Tibial nerve (tissue), 4 donors: ENCODE measurements at regions not wholly inside any gene's neighbourhood (a gene's known extent, or its start where the extent isn't known, plus 50 kb on each side); places are given as distances from the start of the nearest gene placed in this dataset.

ENCODE experiments used
- CTCF ChIP-seq, 5 experiments: fragments of 200-600 bp in 3 of 5; fragments of 450-650 bp in 2 of 5; sonication (generic) in 3 of 5; IDR thresholded peaks; one replicate each; pipeline ENCODE4 v1.5.1; 2016 to 2019; ENCODE audit warnings: antibody characterized with exemption in 5 of 5, mild to moderate bottlenecking in 3 of 5, moderate library complexity in 2 of 5
- EP300 ChIP-seq, 2 donors: sonication (generic); formaldehyde crosslinking; IDR thresholded peaks; one replicate each; pipeline ENCODE4 v1.6.1; 2017; ENCODE audit warnings: antibody characterized with exemption in 2 of 2, mild to moderate bottlenecking in 1 of 2
- POLR2A ChIP-seq, 2 donors: fragments of 450-650 bp; IDR thresholded peaks; one replicate each; pipeline ENCODE4 v1.6.1; 2017; ENCODE audit warnings: antibody characterized with exemption in 2 of 2, mild to moderate bottlenecking in 2 of 2, moderate library complexity in 2 of 2

GRCh38 chr16:13480801-13481200, 439.2 kb upstream of the ERCC4 start:
- TF ChIP-seq POLR2A (IDR thresholded peaks at IDR 0.05) (no peak), EP300 (IDR thresholded peaks at IDR 0.05) (no peak), CTCF (IDR thresholded peaks at IDR 0.05) (no peak)
